Keratinocyte (primary cell): ENCODE measurements at regions not wholly inside any gene's neighbourhood (a gene's known extent, or its start where the extent isn't known, plus 50 kb on each side); places are given as distances from the start of the nearest gene placed in this dataset.

ENCODE experiments used
- EZH2 ChIP-seq: IDR thresholded peaks from one replicate; pipeline ENCODE4 v1.6.1; 2012; ENCODE audit warnings: inconsistent platforms, mild to moderate bottlenecking, low read length, moderate library complexity
- TF ChIP-seq, protein P1 (sequence below), 3 experiments: IDR thresholded peaks in 1 of 3; conservative IDR thresholded peaks in 1 of 3; optimal IDR thresholded peaks in 1 of 3; 2 replicates in 2 of 3; 3 replicates in 1 of 3; pipeline versions ENCODE3 to v1.5.1; 2011; ENCODE audit warnings: low read length in 3 of 3, mild to moderate bottlenecking in 3 of 3, moderate library complexity in 2 of 3, control low read depth in 1 of 3, inconsistent platforms in 1 of 3; ENCODE audit not compliant: insufficient read depth in 2 of 3; ENCODE audit errors: extremely low read depth in 1 of 3

DNA sequence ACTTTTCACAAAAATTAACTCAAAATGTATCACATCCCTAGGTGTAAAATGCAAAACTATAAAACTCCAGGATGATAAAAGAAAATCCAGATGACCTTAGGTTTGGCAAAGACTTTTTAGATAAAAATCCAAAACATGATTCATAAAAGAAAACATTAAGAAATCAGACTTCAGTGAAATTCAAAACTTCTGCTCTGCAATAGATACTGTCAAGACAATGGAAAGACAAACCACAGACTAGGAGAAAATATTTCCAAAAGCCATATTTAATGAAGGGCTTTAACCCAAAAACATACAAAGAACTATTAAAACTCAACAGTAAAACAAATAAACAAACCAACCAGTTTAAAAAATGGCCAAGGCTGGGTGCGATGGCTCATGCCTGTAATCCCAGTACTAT lies 173.6 kb upstream of the SPOPL start:
- TF ChIP-seq EZH2, result no peak
- TF ChIP-seq, protein P1, sequence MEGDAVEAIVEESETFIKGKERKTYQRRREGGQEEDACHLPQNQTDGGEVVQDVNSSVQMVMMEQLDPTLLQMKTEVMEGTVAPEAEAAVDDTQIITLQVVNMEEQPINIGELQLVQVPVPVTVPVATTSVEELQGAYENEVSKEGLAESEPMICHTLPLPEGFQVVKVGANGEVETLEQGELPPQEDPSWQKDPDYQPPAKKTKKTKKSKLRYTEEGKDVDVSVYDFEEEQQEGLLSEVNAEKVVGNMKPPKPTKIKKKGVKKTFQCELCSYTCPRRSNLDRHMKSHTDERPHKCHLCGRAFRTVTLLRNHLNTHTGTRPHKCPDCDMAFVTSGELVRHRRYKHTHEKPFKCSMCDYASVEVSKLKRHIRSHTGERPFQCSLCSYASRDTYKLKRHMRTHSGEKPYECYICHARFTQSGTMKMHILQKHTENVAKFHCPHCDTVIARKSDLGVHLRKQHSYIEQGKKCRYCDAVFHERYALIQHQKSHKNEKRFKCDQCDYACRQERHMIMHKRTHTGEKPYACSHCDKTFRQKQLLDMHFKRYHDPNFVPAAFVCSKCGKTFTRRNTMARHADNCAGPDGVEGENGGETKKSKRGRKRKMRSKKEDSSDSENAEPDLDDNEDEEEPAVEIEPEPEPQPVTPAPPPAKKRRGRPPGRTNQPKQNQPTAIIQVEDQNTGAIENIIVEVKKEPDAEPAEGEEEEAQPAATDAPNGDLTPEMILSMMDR (optimal IDR thresholded peaks at IDR 0.05 in 1 of 3, IDR thresholded peaks at IDR 0.05 in 1 of 3, conservative IDR thresholded peaks at IDR 0.05 in 1 of 3; ENCODE audit: extremely low read depth in 1 of 3, insufficient read depth in 2 of 3, low read length in 3 of 3), result no peak
